B cell (primary cell): ENCODE measurements at regions not wholly inside any gene's neighbourhood (a gene's known extent, or its start where the extent isn't known, plus 50 kb on each side); places are given as distances from the start of the nearest gene placed in this dataset.

ENCODE experiments used
- ATAC-seq: fragments of 200-7000 bp; cut with Tn5 transposase; one replicate; pipeline ENCODE4 v1.10.0; 2021; ENCODE audit warnings: low read depth, mild to moderate bottlenecking, moderate number of reproducible peaks, moderate library complexity
- CTCF ChIA-PET: fragments of 350-600 bp; sonication (Branson Sonifier 250); formaldehyde crosslinking; loops from one replicate; lab custom pipeline; 2021; ENCODE audit warnings: antibody characterized with exemption, inconsistent platforms; lab: Charles Lee
- POLR2A ChIA-PET: fragments of 350-600 bp; sonication (Branson Sonifier 250); formaldehyde crosslinking; loops from one replicate; lab custom pipeline; 2021; ENCODE audit warnings: antibody characterized with exemption; lab: Charles Lee
- DNase-seq: peaks from one replicate; pipeline ENCODE4 v3.0.0; 2013
- H2AFZ ChIP-seq: 2 replicates; pipeline ENCODE4 v1.6.1; 2012; ENCODE audit warnings: mild to moderate bottlenecking, low read depth, low read length; ENCODE audit not compliant: insufficient read depth, poor library complexity, severe bottlenecking
- H3K27ac ChIP-seq, 2 donors: 1 replicate in 1 of 2; 2 replicates in 1 of 2; pipeline ENCODE4 v1.5.1; 2012 to 2013; ENCODE audit warnings: low read length in 2 of 2, mild to moderate bottlenecking in 2 of 2, moderate library complexity in 1 of 2
- H3K27me3 ChIP-seq, 4 experiments: fragments of 200-600 bp in 1 of 4; sonication (generic) in 1 of 4; replicated peaks in 1 of 4; 1 replicate in 2 of 4; 2 replicates in 2 of 4; pipeline versions ENCODE4 v1.6.1 to v1.7.0; 2013 to 2016; ENCODE audit warnings: low read length in 3 of 4, mild to moderate bottlenecking in 2 of 4, mixed read lengths in 1 of 4, moderate library complexity in 1 of 4; ENCODE audit not compliant: insufficient read depth in 4 of 4, control insufficient read depth in 3 of 4; ENCODE audit errors: control extremely low read depth in 1 of 4
- H3K36me3 ChIP-seq, 2 experiments: replicated peaks in 1 of 2; 1 replicate in 1 of 2; 2 replicates in 1 of 2; pipeline versions ENCODE4 v1.6.1 to v1.7.1; 2013; ENCODE audit warnings: low read length in 1 of 2; ENCODE audit not compliant: insufficient read depth in 2 of 2, control insufficient read depth in 1 of 2; ENCODE audit errors: control extremely low read depth in 1 of 2, extremely low read depth in 1 of 2
- H3K4me1 ChIP-seq, 2 donors: fragments of 200-600 bp in 1 of 2; sonication (generic) in 1 of 2; 1 replicate in 1 of 2; 2 replicates in 1 of 2; pipeline versions ENCODE4 v1.5.1 to v1.6.1; 2013 to 2017; ENCODE audit warnings: low read length in 2 of 2; ENCODE audit not compliant: control insufficient read depth in 2 of 2, insufficient read depth in 2 of 2
- H3K4me2 ChIP-seq: replicated peaks from 2 replicates; pipeline ENCODE3; 2012; ENCODE audit warnings: mild to moderate bottlenecking, low read depth, low read length; ENCODE audit not compliant: poor library complexity, severe bottlenecking
- H3K4me3 ChIP-seq, 5 experiments: fragments of 200-600 bp in 1 of 5; sonication (generic) in 1 of 5; 1 replicate in 3 of 5; 2 replicates in 2 of 5; pipeline versions ENCODE4 v1.5.1 to v1.7.0; 2011 to 2016; ENCODE audit warnings: low read length in 4 of 5, mild to moderate bottlenecking in 4 of 5, low read depth in 2 of 5, control low read depth in 1 of 5, moderate library complexity in 1 of 5; ENCODE audit not compliant: insufficient read depth in 1 of 5; ENCODE audit errors: control extremely low read depth in 1 of 5, extremely low read depth in 1 of 5
- H3K79me2 ChIP-seq: fragments of 200-600 bp; sonication (generic); one replicate; pipeline ENCODE4 v1.6.0; 2016; ENCODE audit warnings: low read length; ENCODE audit not compliant: control insufficient read depth, insufficient read depth
- H3K9ac ChIP-seq: fragments of 200-600 bp; sonication (generic); 2 replicates; pipeline ENCODE4 v1.6.1; 2017; ENCODE audit warnings: mild to moderate bottlenecking, low read length, moderate library complexity
- H3K9me3 ChIP-seq, 3 donors: one replicate each; pipeline versions ENCODE4 v1.6.1 to v1.7.1; 2013; ENCODE audit warnings: low read length in 2 of 3; ENCODE audit not compliant: control insufficient read depth in 2 of 3, insufficient read depth in 1 of 3; ENCODE audit errors: control extremely low read depth in 1 of 3
- H4K20me1 ChIP-seq: 2 replicates; pipeline ENCODE4 v1.6.0; 2012; ENCODE audit warnings: mild to moderate bottlenecking, low read length; ENCODE audit not compliant: insufficient read depth, control insufficient read depth, poor library complexity, severe bottlenecking
- H3K27ac Mint-ChIP-seq: one replicate; pipeline ENCODE4 v1.8.0; 2021; ENCODE audit warnings: mixed read lengths
- H3K27me3 Mint-ChIP-seq: one replicate; pipeline ENCODE4 v1.8.0; 2021; ENCODE audit warnings: mixed read lengths
- H3K4me1 Mint-ChIP-seq: one replicate; pipeline ENCODE4 v1.8.0; 2021; ENCODE audit warnings: mixed read lengths
- H3K4me3 Mint-ChIP-seq: one replicate; pipeline ENCODE4 v1.8.0; 2021; ENCODE audit warnings: mixed read lengths
- H3K9me3 Mint-ChIP-seq: one replicate; pipeline ENCODE4 v1.8.0; 2022; ENCODE audit warnings: mixed read lengths; ENCODE audit not compliant: insufficient read depth
- CTCF ChIP-seq: fragments of 200-600 bp; IDR thresholded peaks from one replicate; pipeline ENCODE4 v1.8.0; 2022; ENCODE audit warnings: antibody characterized with exemption, mild to moderate bottlenecking
- EZH2 ChIP-seq: IDR thresholded peaks from 2 replicates; pipeline ENCODE4 v1.6.1; 2012; ENCODE audit warnings: borderline replicate concordance, low read depth, mild to moderate bottlenecking, moderate library complexity, low read length; ENCODE audit not compliant: insufficient read depth, poor library complexity, severe bottlenecking
- whole genome bisulfite sequencing: methylation state at CpG from one replicate; pipeline ENCODE4 v1.1.5; 2013; ENCODE audit warnings: missing lambda C conversion rate; ENCODE audit not compliant: insufficient coverage; 5-methylcytosine and 5-hydroxymethylcytosine counted together
- intact Hi-C: fragments of 100-400 bp; cut with micrococcal nuclease; formaldehyde crosslinking; loops from one replicate; pipeline ENCODE4 v1.10.0; 2022

GRCh38 chr11:109033627-109034338, 368.9 kb downstream of the DDX10 start:
- TF ChIP-seq EZH2 (no peak), CTCF (no peak)

DNA sequence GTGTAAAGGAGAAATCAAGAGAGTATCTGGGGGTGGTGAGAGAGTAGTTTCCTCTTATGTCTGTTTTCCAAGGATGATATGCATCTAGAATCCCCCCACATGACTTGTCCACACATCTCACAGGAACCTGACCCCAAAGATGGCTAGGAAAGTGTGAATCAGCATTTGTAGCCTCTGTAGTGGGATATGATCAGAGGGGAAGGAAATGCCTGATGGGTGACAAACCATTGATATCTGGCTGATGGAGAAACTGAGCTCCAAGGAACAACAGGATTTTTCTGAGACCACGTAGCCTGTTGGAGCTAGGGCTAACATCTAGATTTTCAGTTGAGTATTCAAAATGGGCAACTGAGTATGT, 369.4 kb downstream of the DDX10 start:
- ChIA-PET CTCF (no interaction called here), POLR2A (no interaction called here)
- ATAC-seq (no peak), DNase-seq (no peak)
- peaks cover 0 to 4% (median 0%) of the 10 kb centered on the region in 3 donors for H3K9me3 ChIP-seq
- no peak overlapping the region for H3K27ac ChIP-seq
- peaks cover 11% of the 10 kb centered on the region for H3K27me3 Mint-ChIP-seq
- no peak overlapping the region for H3K9ac ChIP-seq
- H3K36me3 ChIP-seq: no peaks in the 10 kb centered on the region
- WGBS: 83% methylated on average over 1 of the region's 1 CpG
- H3K4me1 Mint-ChIP-seq: no peaks in the 10 kb centered on the region
- no peak overlapping the region for H3K27ac Mint-ChIP-seq
- H3K79me2 ChIP-seq: no peaks in the 10 kb centered on the region
- no peak overlapping the region for H3K4me3 ChIP-seq
- no peak overlapping the region for H3K4me3 Mint-ChIP-seq
- no peak overlapping the region for H3K4me2 ChIP-seq
- intact Hi-C loops: no loop called here
- TF ChIP-seq CTCF (no peak), EZH2 (no peak)
- no peaks in the 10 kb centered on the region for H3K9me3 Mint-ChIP-seq
- H2AFZ ChIP-seq: no peak overlapping the region
- no peaks in the 10 kb centered on the region for H3K4me1 ChIP-seq
- peaks cover 0 to 3% (median 0%) of the 10 kb centered on the region in 4 experiments for H3K27me3 ChIP-seq
- H4K20me1 ChIP-seq: no peaks in the 10 kb centered on the region

More at GRCh38 chr11:109033627-109034338, 368.9 kb downstream of the DDX10 start:
- Mint-ChIP-seq H3K9me3 (no peaks in the 10 kb centered on the region), H3K27ac (no peak overlapping the region), H3K27me3 (peaks cover 11% of the 10 kb centered on the region), H3K4me3 (no peak overlapping the region), H3K4me1 (no peaks in the 10 kb centered on the region)
- DNase-seq (no peak), ATAC-seq (no peak)
- no peak overlapping the region for H2AFZ ChIP-seq
- ChIA-PET CTCF (no interaction called here), POLR2A (no interaction called here)
- no peak overlapping the region for H3K4me3 ChIP-seq
- no peaks in the 10 kb centered on the region for H4K20me1 ChIP-seq
- no peak overlapping the region for H3K4me2 ChIP-seq
- H3K79me2 ChIP-seq: no peaks in the 10 kb centered on the region
- H3K27me3 ChIP-seq: peaks cover 0 to 3% (median 0%) of the 10 kb centered on the region in 4 experiments
- WGBS: no CpG with 5 or more reads among the region's 2 CpGs
- no peak overlapping the region for H3K9ac ChIP-seq
- H3K9me3 ChIP-seq: peaks cover 0 to 4% (median 0%) of the 10 kb centered on the region in 3 donors
- H3K27ac ChIP-seq: no peak overlapping the region
- intact Hi-C loops: no loop called here
- H3K4me1 ChIP-seq: no peaks in the 10 kb centered on the region
- H3K36me3 ChIP-seq: no peaks in the 10 kb centered on the region
